ENCODE measurements at regions not wholly inside any gene's neighbourhood (a gene's known extent, or its start where the extent isn't known, plus 50 kb on each side); places are given as distances from the start of the nearest gene placed in this dataset.

DNA sequence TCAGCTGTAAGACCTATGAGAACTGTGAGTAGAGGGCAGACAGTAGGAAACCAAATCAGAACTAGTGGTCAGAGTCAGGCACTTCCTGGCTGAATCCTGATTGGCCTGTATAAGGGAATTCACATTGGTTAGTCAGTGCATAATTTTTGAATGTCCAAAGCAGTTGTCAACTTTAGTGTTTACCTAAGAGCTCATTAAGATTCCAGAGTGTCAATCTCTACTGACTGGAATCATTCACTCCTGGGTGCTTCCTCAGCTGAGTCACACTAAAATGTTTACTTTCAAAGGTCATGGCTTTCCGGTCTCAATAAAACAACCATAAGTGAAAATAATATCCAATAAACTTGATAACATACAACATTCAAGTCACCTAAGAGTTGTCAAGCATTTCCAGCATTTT lies 306.1 kb downstream of the C11orf87 start:
- DNase-seq (ENCODE audit: insufficient read length, low spot score) (no peak), FAIRE-seq (no peak)
- TF ChIP-seq POLR2A (IDR thresholded peaks at IDR 0.05; ENCODE audit: low read depth, low read length) (no peak), SPI1 (IDR thresholded peaks at IDR 0.05; ENCODE audit: low read depth, low read length) (no peak), POU2F2 (IDR thresholded peaks at IDR 0.05; ENCODE audit: low read depth, low read length) (no peak), POLR2AphosphoS5 (IDR thresholded peaks at IDR 0.05; ENCODE audit: low read depth, low read length) (no peak), TAF1 (IDR thresholded peaks at IDR 0.05; ENCODE audit: low read depth, low read length) (no peak), PAX5 (IDR thresholded peaks at IDR 0.05; ENCODE audit: insufficient read depth, low read length, severe bottlenecking) (no peak)

DNA sequence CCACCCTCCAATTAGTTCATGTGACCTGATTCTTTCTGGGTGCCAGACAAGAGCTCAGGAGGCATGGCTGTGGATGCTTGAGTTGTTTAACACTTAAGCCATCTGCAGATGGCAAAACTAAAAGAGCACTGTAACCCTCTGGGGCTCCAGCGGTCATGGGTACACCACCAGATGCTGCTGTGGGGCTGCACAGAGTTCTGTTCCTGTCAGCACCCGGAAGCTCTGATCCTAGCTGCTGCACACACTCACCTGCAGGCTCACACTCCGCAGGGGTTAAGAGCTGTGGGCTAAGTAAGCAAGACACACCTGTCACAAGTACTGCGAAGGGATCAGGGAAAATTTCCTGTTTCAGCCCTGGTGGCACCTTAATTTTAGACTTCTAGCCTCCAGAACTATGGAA lies 307.8 kb downstream of the C11orf87 start:
- no peak for FAIRE-seq
- DNase-seq (ENCODE audit: insufficient read length, low spot score), result no peak
- no peak for TF ChIP-seq POLR2A (IDR thresholded peaks at IDR 0.05; ENCODE audit: low read depth, low read length)
- no peak for TF ChIP-seq PAX5 (IDR thresholded peaks at IDR 0.05; ENCODE audit: insufficient read depth, low read length, severe bottlenecking)
- TF ChIP-seq POLR2AphosphoS5 (IDR thresholded peaks at IDR 0.05; ENCODE audit: low read depth, low read length), result no peak
- no peak for TF ChIP-seq POU2F2 (IDR thresholded peaks at IDR 0.05; ENCODE audit: low read depth, low read length)
- no peak for TF ChIP-seq TAF1 (IDR thresholded peaks at IDR 0.05; ENCODE audit: low read depth, low read length)
- TF ChIP-seq SPI1 (IDR thresholded peaks at IDR 0.05; ENCODE audit: low read depth, low read length), result no peak

DNA sequence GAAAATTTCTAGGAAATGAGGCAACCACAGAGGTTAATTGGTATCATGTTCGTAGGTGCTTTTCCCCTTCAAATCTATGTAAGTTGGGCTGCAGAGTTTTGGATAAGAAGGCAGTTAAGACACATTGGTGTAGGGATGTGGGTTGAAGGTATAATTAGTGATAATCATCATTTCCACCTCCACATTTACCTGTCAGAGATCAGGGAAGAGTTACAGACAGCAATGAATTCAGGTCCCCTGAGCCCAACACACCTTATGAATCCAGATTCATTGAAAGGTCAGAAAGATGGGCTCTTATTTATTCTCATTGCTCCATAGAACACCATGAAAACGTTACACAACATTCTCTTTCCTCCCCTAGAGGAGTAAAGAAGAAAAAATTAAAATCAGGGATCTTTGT lies 308.7 kb downstream of the C11orf87 start:
- DNase-seq (ENCODE audit: insufficient read length, low spot score), result no peak
- TF ChIP-seq SPI1 (IDR thresholded peaks at IDR 0.05; ENCODE audit: low read depth, low read length) (no peak), POLR2AphosphoS5 (IDR thresholded peaks at IDR 0.05; ENCODE audit: low read depth, low read length) (no peak), TAF1 (IDR thresholded peaks at IDR 0.05; ENCODE audit: low read depth, low read length) (no peak), POLR2A (IDR thresholded peaks at IDR 0.05; ENCODE audit: low read depth, low read length) (no peak), POU2F2 (IDR thresholded peaks at IDR 0.05; ENCODE audit: low read depth, low read length) (no peak)
- no peak for FAIRE-seq

DNA sequence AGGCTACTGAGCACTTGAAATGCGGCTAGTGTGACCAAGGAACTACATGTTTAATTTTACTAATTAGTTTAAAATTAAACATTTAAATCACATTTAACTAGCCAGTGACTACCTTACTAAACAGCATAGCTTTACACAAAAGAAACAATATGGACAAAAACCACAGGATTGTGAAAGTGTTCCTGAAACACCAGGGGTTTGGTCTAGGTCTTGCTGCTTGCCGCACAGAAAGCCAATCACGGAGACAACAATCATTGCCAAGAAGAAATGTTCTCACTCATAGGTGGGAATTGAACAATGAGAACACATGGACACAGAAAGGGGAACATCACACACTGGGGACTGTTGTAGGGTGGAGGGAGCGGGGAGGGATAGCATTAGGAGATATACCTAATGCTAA lies 309.5 kb downstream of the C11orf87 start:
- no peak for TF ChIP-seq SPI1 (IDR thresholded peaks at IDR 0.05; ENCODE audit: low read depth, low read length)
- no peak for TF ChIP-seq PAX5 (IDR thresholded peaks at IDR 0.05; ENCODE audit: insufficient read depth, low read length, severe bottlenecking)
- no peak for TF ChIP-seq POU2F2 (IDR thresholded peaks at IDR 0.05; ENCODE audit: low read depth, low read length)
- TF ChIP-seq POLR2AphosphoS5 (IDR thresholded peaks at IDR 0.05; ENCODE audit: low read depth, low read length), result no peak
- TF ChIP-seq POLR2A (IDR thresholded peaks at IDR 0.05; ENCODE audit: low read depth, low read length), result no peak
- DNase-seq (ENCODE audit: insufficient read length, low spot score), result no peak
- no peak for FAIRE-seq

DNA sequence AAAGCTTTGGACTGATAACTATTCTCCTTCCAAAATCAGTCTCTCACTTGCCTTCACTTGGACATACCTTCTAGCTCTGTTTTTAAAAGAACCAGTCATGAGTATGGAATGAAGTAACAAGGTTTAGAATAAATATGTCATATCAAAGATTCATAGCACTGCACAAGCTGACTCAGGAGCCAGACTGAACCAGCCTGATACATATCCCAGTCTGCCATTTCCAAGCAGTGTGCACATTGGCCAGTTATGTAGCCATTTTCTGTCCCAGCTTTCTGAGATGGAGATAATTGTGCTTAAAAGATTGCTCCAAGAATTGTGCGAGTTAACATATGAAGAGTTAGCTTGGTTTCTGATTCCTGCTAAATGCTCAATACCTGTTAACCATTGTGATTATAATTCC lies 311.3 kb downstream of the C11orf87 start:
- no peak for FAIRE-seq
- TF ChIP-seq SPI1 (IDR thresholded peaks at IDR 0.05; ENCODE audit: low read depth, low read length) (no peak), TAF1 (IDR thresholded peaks at IDR 0.05; ENCODE audit: low read depth, low read length) (no peak), POLR2A (IDR thresholded peaks at IDR 0.05; ENCODE audit: low read depth, low read length) (no peak), POLR2AphosphoS5 (IDR thresholded peaks at IDR 0.05; ENCODE audit: low read depth, low read length) (no peak), PAX5 (IDR thresholded peaks at IDR 0.05; ENCODE audit: insufficient read depth, low read length, severe bottlenecking) (no peak), POU2F2 (IDR thresholded peaks at IDR 0.05; ENCODE audit: low read depth, low read length) (no peak)
- no peak for DNase-seq (ENCODE audit: insufficient read length, low spot score)

DNA sequence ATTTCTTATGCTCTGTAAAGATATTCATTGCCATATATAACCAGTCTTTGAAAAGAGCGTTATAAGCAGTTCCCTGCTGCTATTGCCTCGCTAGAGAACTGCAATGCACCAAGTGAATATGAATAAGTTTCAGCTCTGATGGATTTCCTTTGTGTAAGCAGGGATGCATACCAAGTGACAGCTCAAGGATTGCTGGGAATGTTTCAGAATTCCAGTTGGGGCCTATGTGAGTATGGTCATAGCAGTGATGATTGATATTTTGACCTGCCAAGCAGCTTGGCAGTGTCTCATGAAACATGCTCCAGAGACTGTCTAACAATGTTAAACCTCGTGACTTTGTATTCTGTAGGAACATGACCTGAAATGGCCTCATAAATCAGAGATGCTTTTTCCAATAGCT lies 312.6 kb downstream of the C11orf87 start:
- FAIRE-seq, result no peak
- DNase-seq (ENCODE audit: insufficient read length, low spot score), result no peak
- no peak for TF ChIP-seq POLR2A (IDR thresholded peaks at IDR 0.05; ENCODE audit: low read depth, low read length)
- no peak for TF ChIP-seq TAF1 (IDR thresholded peaks at IDR 0.05; ENCODE audit: low read depth, low read length)
- TF ChIP-seq POLR2AphosphoS5 (IDR thresholded peaks at IDR 0.05; ENCODE audit: low read depth, low read length), result no peak

DNA sequence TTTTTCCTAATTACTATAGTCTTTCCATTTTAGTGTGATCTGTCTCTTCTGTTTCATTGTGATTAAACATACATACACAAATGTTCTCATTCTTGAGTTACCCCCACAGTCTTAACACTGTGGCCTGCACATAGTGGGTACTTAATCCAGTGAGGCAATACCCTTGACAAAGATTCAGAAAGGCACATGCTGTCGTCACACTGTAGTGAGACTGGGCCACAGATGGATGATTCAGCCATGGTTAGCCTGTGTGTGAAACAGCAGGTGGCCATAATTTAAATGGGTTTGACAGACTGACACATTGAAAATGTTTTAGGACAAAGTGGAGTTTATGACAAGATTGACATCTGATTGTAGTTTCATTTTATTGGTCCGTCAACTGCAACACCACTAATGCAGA lies 313.1 kb downstream of the C11orf87 start:
- TF ChIP-seq SPI1 (IDR thresholded peaks at IDR 0.05; ENCODE audit: low read depth, low read length) (no peak), POLR2A (IDR thresholded peaks at IDR 0.05; ENCODE audit: low read depth, low read length) (no peak), POU2F2 (IDR thresholded peaks at IDR 0.05; ENCODE audit: low read depth, low read length) (no peak), PAX5 (IDR thresholded peaks at IDR 0.05; ENCODE audit: insufficient read depth, low read length, severe bottlenecking) (no peak)
- DNase-seq (ENCODE audit: insufficient read length, low spot score), result no peak
- FAIRE-seq, result no peak

DNA sequence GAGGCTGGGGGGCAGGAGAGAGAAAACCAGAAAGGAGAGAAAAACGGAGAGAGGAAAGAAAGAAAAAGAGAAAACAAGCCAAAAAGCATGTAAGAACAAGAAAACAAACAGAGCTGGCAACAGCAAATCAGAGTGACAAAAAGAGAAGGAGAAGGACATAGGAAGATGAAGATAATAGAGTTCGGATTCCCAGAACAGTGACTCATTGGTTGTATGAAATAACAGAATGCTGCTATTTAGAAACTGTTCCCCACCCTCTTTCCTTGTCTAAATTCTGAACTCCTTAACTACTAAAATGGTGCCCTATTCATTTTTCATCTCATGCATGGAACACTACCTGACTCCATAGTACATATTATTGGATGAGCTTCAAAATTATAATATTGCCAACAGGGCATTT lies 317.4 kb downstream of the C11orf87 start:
- FAIRE-seq, result no peak
- DNase-seq (ENCODE audit: insufficient read length, low spot score), result no peak
- TF ChIP-seq POLR2A (IDR thresholded peaks at IDR 0.05; ENCODE audit: low read depth, low read length), result no peak
- no peak for TF ChIP-seq POLR2AphosphoS5 (IDR thresholded peaks at IDR 0.05; ENCODE audit: low read depth, low read length)
- no peak for TF ChIP-seq TAF1 (IDR thresholded peaks at IDR 0.05; ENCODE audit: low read depth, low read length)
- TF ChIP-seq POU2F2 (IDR thresholded peaks at IDR 0.05; ENCODE audit: low read depth, low read length), result no peak
- TF ChIP-seq SPI1 (IDR thresholded peaks at IDR 0.05; ENCODE audit: low read depth, low read length), result no peak
- TF ChIP-seq PAX5 (IDR thresholded peaks at IDR 0.05; ENCODE audit: insufficient read depth, low read length, severe bottlenecking), result no peak

DNA sequence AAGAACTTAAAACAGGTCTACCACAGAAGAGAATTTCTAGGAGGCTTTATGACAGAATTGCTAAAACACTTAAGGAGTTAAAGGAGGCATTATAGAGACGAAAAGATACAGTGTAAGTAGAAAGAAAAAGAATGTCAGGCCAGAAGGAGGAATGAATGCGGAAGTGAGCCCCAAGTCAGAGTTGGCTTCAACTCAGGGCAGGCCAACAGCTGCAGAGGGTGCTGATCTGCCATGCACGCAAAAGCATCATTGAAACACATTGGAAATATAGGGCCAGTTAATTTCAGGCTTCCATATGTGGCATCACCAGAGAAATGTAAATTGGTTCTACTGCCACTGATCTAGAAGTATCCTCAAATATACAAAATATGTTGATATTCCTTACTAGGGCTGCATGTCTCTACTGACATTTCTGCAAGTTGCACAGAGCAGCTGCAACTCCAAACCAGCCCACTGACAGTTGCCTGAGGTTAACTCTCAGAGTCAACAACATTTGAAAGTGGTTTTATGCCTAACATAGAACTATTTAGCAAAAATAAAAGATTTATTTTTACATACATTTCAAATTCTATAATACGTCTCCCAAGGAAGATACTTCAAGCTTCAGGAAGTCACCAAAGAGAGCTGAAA lies 324.1 kb downstream of the C11orf87 start:
- TF ChIP-seq PAX5 (IDR thresholded peaks at IDR 0.05; ENCODE audit: insufficient read depth, low read length, severe bottlenecking) (no peak), SPI1 (IDR thresholded peaks at IDR 0.05; ENCODE audit: low read depth, low read length) (no peak), TAF1 (IDR thresholded peaks at IDR 0.05; ENCODE audit: low read depth, low read length) (no peak), POLR2AphosphoS5 (IDR thresholded peaks at IDR 0.05; ENCODE audit: low read depth, low read length) (no peak), POLR2A (IDR thresholded peaks at IDR 0.05; ENCODE audit: low read depth, low read length) (no peak), POU2F2 (IDR thresholded peaks at IDR 0.05; ENCODE audit: low read depth, low read length) (no peak)
- no peak for DNase-seq (ENCODE audit: insufficient read length, low spot score)
- no peak for FAIRE-seq

DNA sequence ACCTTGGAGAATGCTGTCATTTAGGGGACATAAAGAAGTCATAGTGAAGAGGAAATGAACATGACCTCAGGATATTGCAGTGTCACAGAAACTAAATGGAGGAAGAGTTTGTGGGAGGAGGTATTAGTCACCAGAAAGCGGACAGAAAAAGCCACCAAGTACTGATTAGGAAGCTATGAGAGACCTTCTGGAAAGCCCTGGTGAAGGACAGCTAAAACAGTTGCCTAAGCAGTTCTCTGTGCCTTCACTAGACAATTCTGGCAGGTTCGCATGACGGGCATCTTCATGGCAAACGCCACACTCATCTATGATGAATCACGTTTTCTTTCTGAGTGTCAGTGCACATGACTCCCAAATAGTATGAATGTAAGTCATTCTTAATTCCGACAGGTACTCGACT lies 325.8 kb downstream of the C11orf87 start:
- no peak for FAIRE-seq
- no peak for DNase-seq (ENCODE audit: insufficient read length, low spot score)
- TF ChIP-seq TAF1 (IDR thresholded peaks at IDR 0.05; ENCODE audit: low read depth, low read length) (no peak), PAX5 (IDR thresholded peaks at IDR 0.05; ENCODE audit: insufficient read depth, low read length, severe bottlenecking) (no peak), POU2F2 (IDR thresholded peaks at IDR 0.05; ENCODE audit: low read depth, low read length) (no peak), POLR2A (IDR thresholded peaks at IDR 0.05; ENCODE audit: low read depth, low read length) (no peak), SPI1 (IDR thresholded peaks at IDR 0.05; ENCODE audit: low read depth, low read length) (no peak), POLR2AphosphoS5 (IDR thresholded peaks at IDR 0.05; ENCODE audit: low read depth, low read length) (no peak)
